Left ventricle myocardium inferior (tissue), 1 donor: ENCODE measurements at regions not wholly inside any gene's neighbourhood (a gene's known extent, or its start where the extent isn't known, plus 50 kb on each side); places are given as distances from the start of the nearest gene placed in this dataset.

Experiments used
- DNase-seq: peaks from one replicate; pipeline ENCODE4 v3.0.0-alpha.2; 2020
- H3K27ac ChIP-seq: fragments of 200-600 bp; replicated peaks from 2 replicates; pipeline ENCODE4 v1.8.0; 2021
- H3K27me3 ChIP-seq: fragments of 200-600 bp; 2 replicates; pipeline ENCODE4 v1.8.0; 2021; ENCODE audit warnings: low read depth
- H3K36me3 ChIP-seq: fragments of 200-600 bp; 2 replicates; pipeline ENCODE4 v1.8.0; 2021
- H3K4me1 ChIP-seq: fragments of 200-600 bp; 2 replicates; pipeline ENCODE4 v1.8.0; 2021
- H3K4me3 ChIP-seq: fragments of 200-600 bp; 2 replicates; pipeline ENCODE4 v1.8.0; 2021; ENCODE audit warnings: mild to moderate bottlenecking, moderate library complexity
- H3K9me3 ChIP-seq: fragments of 200-600 bp; replicated peaks from 2 replicates; pipeline ENCODE4 v1.8.0; 2021
- intact Hi-C: fragments of 100-400 bp; cut with micrococcal nuclease; formaldehyde crosslinking; loops from one replicate; pipeline ENCODE4 v1.11.0; 2022
- TF ChIP-seq, protein P1 (sequence below): fragments of 200-600 bp; IDR thresholded peaks from 2 replicates; pipeline ENCODE4 v1.8.0; 2021; ENCODE audit warnings: antibody characterized with exemption, mild to moderate bottlenecking, borderline replicate concordance
- donor health status: DM: no; HTN: yes; CAD: no; lungs with severe emphysema.

DNA sequence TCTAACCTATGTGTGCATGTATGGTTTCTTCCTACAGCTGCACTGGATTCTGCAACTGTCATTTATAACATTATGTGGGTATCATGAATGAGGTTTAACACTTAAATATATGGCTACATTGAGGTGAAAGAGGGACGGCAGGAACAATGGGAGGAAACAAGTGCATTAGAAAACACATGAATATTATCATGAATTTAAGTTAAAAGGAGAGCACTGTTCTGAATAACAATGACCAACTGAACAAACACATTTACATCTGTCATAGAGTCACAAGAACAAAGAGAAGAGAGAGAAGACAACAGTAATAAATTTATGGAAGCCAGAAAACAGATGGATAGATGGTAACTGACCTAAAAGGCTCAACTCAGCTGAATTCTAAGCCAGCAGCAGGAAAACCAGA lies 527.1 kb upstream of the DIPK2B start:
- Histone ChIP-seq H3K27ac (no peak overlapping the region), H3K4me3 (no peak overlapping the region), H3K36me3 (no peaks in the 10 kb centered on the region), H3K4me1 (no peaks in the 10 kb centered on the region), H3K27me3 (no peaks in the 10 kb centered on the region), H3K9me3 (no peaks in the 10 kb centered on the region)
- intact Hi-C loops: no loop called here
- TF ChIP-seq, protein P1, sequence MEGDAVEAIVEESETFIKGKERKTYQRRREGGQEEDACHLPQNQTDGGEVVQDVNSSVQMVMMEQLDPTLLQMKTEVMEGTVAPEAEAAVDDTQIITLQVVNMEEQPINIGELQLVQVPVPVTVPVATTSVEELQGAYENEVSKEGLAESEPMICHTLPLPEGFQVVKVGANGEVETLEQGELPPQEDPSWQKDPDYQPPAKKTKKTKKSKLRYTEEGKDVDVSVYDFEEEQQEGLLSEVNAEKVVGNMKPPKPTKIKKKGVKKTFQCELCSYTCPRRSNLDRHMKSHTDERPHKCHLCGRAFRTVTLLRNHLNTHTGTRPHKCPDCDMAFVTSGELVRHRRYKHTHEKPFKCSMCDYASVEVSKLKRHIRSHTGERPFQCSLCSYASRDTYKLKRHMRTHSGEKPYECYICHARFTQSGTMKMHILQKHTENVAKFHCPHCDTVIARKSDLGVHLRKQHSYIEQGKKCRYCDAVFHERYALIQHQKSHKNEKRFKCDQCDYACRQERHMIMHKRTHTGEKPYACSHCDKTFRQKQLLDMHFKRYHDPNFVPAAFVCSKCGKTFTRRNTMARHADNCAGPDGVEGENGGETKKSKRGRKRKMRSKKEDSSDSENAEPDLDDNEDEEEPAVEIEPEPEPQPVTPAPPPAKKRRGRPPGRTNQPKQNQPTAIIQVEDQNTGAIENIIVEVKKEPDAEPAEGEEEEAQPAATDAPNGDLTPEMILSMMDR: no peak
- DNase-seq: no peak

DNA sequence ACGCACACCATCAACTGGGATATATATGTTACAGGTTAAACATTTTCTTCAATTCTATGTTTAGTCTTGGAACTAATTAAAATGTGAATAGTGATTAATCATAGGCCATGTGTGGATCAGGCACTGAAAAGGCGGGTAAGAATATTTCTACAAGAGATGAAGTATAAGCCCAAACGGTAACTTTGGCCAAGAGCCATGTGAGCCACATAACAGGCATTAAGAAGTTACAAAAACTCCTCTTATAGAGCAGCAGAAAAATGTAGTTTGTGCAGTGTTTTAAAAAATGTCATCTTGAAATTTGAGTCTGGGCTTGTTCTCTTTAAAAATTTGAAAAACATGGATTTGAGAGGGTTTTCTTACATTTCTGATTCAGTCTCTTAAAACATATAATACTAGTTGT lies 521.8 kb upstream of the DIPK2B start:
- Histone ChIP-seq H3K9me3 (no peaks in the 10 kb centered on the region), H3K4me1 (no peaks in the 10 kb centered on the region), H3K4me3 (no peak overlapping the region), H3K27me3 (no peaks in the 10 kb centered on the region), H3K36me3 (no peaks in the 10 kb centered on the region), H3K27ac (no peak overlapping the region)
- intact Hi-C loops: no loop called here
- no peak for DNase-seq
- TF ChIP-seq, protein P1: no peak

DNA sequence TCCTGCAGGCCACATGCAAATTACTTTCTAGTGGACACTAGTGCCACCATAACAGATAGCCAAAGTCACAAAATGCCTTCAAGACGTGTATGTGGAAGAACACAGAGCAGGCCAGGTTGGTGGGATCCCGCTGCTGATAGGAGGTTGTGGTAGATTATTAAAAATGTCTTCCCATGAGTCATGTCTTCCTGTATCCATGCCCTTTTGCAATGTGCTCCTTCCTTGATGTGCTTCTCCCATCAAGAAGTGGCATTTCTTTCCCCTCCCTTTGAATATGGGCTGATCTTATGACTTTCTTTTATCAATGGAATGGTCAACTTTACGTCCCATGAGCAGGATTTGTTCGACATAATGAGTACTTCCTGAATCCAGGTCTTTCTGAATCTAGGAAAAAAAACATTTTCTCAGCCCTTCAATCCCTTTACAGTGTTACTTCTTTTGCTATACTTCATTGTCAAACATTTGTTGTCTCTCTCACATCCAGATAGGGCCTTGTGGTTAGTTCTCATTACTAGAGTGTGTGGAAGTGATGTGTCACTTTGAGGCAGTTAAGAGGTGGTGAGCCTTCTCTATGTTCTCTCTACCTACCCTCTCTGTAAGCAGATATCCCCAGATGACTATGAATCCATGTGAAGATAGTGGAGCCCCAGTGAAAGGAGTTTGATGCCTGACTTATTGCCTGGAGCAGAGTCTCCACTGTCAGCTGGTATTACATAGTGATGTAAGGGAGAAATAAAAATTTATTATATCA lies 519.2 kb upstream of the DIPK2B start:
- intact Hi-C loops: no loop called here
- Histone ChIP-seq H3K36me3 (no peaks in the 10 kb centered on the region), H3K27me3 (no peaks in the 10 kb centered on the region), H3K9me3 (no peaks in the 10 kb centered on the region), H3K27ac (no peak overlapping the region), H3K4me1 (no peaks in the 10 kb centered on the region), H3K4me3 (no peak overlapping the region)
- DNase-seq: no peak
- TF ChIP-seq, protein P1: no peak

DNA sequence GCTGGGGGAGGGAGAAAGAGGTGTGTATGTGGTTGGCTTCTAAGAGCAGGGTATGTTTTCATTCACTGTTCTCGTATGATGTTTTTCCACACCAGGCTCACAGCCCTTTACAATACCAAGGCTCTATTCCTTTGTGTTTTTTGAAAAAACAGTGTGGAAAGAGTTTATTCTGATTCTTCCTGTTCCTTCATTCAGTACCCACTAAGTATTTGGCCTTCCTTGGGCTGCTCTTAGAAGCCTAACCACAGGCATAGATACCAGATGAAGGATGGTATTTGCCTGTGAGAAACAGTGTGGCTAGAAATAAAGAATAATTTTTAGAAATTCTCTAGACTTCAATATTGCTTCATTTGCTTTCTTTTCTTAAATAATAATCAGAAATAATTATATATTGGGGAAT lies 518.0 kb upstream of the DIPK2B start:
- TF ChIP-seq, protein P1: no peak
- Histone ChIP-seq H3K27me3 (no peaks in the 10 kb centered on the region), H3K27ac (no peak overlapping the region), H3K4me1 (no peaks in the 10 kb centered on the region), H3K9me3 (no peaks in the 10 kb centered on the region), H3K36me3 (no peaks in the 10 kb centered on the region), H3K4me3 (no peak overlapping the region)
- DNase-seq: no peak
- intact Hi-C loops: no loop called here

DNA sequence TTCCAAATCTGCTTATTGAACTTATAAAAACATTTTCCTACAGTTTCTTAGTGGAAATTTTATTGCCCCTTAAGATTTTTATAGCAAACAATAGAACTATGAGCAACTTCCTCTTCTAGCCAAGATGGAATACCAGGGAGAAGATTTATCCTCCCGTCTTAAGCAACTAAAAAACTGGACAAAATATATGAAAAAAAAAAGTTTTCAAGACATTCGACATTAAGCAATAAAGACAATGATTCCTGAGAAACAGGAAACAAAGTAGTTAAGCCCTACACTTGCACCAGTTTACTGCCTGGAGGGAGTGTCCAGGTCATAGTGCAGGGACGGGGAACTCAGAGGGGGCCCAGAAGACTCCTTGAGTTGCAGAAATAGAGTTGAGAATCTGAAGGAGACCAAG lies 516.1 kb upstream of the DIPK2B start:
- intact Hi-C loops: no loop called here
- Histone ChIP-seq H3K36me3 (no peaks in the 10 kb centered on the region), H3K9me3 (no peaks in the 10 kb centered on the region), H3K4me3 (no peak overlapping the region), H3K27me3 (no peaks in the 10 kb centered on the region), H3K4me1 (no peaks in the 10 kb centered on the region), H3K27ac (peak overlapping the region; percentile 30)
- TF ChIP-seq, protein P1: no peak
- no peak for DNase-seq
